ENCODE measurements at regions not wholly inside any gene's neighbourhood (a gene's known extent, or its start where the extent isn't known, plus 50 kb on each side); places are given as distances from the start of the nearest gene placed in this dataset.

DNA sequence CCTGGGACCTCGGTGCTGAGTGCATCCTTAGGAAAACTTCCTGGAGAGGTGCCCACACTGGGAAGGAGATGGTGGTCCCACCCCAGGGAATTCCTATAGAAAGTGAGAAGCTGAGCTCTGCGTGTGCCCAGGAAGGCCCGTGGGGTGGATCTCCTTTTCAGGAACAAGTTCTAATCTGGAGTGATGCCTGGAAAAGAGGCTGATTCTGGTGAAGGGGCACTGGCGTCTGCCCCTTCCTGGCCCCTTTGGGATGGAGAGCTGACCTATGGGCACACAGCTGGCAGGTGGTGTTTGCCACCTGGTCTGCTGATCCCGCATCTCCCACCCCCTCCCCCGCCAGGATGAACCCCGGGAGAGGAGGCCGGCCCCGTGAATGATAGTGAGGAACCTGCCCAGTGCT is 142.0 kb upstream of the RTL1 start:
- no peak for DNase-seq (ENCODE audit: low spot score)

DNA sequence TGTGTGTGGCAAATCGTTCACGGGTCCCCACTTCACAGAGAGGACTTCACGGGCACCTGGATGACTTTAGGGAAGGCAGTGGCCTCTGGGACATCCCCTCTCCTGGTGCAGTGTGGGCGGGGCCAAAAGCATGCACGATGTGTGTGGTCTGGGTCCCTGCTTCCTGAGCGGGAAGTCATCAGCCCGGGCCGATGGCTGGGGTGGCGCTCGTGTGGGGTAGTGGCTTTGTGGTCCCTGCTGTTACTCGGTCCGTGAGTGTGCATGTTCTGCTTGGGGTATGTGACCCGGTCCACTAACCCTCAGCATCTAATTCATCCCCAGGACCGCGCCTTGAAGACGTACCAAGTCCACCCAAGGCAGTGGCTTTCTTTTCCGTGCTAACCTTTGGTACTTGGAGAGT is 142.5 kb upstream of the RTL1 start:
- DNase-seq (ENCODE audit: low spot score) = no peak

DNA sequence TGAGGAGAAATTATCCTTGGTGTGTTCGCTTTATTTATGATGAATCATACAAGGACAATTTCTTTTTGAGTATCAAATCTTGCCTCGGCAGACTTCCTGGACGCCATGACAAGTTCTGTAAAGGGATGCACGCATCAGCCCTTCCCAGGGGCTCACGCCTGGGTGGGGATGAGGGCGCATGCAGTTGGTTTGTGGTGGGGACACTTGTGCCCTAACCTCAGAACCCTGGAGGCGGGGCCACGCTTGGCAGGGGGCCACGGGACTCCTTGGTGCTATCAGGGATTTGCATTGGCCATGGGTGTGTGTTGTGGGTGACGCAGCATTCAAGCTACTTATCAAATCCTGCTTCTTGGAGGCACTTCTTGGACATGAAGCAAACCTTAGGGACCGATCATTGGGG is 143.8 kb upstream of the RTL1 start:
- no peak for DNase-seq (ENCODE audit: low spot score)

DNA sequence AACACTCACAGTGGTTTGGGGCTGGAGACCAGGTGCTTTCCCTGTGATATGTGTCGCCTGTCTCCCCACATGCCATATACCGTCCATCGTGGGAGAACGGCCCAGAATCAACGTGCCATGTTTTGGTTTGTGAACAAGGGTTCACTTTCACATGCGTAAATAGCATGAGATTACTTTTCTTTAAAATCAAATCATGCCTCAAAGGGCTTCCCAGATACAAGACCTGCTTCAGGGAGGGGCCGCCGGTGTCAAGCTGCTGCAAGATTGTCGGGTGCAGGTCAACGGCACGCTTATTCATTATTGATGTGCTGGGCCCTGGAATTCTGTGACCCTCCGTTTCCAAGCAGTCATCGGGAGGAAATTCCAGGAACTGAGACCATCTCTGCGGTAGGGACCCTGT is 145.2 kb upstream of the RTL1 start:
- no peak for DNase-seq (ENCODE audit: low spot score)

DNA sequence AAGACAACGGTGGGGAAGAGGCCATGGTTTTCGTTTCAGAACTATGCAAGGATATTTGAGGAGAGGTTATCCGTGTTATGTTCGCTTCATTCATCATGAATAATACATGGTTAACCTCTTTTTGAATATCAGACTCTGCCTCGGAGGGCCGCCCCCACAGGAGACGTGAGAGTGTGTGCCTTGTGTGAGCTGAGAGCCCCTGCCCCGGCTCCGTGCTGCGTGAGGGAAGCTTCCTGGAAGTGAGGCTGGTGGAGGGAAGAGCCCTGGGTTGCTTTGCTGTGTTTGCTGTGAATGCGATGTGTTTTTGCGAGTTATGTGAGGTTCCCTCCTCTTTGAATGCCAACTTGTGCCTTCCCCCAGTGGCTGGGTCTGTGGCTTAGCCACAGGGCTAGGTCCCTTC is 146.0 kb upstream of the RTL1 start:
- no peak for DNase-seq (ENCODE audit: low spot score)

DNA sequence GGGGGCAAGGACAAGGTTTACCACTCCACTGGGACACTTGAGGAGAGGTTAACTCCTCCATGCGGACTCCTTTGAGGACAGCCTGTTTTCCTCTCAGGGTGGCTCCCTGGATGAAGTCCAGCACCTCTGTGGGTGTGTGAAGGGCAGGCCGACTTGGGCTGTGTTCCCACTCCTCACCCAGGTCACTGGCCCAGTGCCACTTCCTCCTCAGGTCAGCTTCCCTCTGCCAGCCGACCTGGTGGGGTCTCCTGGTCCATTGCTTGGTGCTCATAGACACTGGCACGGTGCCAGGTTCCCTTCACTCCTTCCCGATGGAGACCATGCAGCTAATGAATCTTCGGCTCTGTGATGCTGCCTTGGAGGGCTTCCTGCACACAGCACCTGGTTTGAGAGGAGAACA is 146.4 kb upstream of the RTL1 start:
- DNase-seq (ENCODE audit: low spot score) = no peak

DNA sequence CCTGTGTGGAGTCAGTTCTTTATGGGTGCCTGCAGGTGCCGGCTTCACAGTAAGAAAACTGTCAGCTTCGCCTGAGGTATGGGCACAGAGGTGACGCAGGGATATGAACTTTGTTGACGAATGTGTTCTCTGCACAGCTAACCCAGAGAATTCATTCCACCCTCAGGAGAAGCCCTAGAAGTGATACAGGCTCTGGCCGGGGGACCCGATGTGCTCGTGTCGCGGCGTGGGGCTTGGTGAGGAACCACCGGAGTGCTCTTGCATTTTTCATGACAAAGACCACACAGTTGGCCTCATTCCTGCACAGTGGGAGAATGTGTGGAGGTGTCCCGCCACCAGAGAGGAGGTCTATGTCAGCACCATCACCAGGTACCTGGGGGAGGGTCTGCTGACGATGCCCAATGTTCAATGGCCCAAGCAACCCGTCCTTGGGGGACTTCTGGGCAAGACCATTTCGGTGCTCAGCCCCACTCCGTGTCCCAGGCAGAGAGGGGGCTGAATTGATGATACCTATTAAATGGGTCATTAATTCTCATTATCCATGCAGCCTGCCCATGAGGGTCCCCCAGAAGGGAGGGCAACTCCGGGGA is 147.5 kb upstream of the RTL1 start:
- no peak for DNase-seq (ENCODE audit: low spot score)

DNA sequence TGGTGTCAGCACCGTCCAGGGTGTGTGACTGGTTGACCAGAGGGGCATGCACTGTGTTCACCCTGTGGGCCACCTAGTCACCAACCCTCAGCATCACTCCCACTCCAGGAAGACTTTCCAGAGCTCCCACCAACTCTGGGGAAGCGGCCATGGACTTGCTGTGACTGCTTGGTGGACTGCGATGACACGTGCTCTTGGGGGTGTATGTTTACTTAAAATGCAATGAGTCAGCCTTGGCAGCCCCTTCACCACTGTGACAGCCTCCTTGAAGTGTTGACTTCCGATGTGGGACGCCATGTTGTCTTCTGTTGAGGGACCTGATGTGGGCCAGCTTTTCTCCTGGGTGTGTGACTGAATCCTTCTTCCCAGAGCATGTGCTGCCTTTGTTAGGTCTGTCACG is 151.1 kb upstream of the RTL1 start:
- DNase-seq (ENCODE audit: low spot score) = no peak

DNA sequence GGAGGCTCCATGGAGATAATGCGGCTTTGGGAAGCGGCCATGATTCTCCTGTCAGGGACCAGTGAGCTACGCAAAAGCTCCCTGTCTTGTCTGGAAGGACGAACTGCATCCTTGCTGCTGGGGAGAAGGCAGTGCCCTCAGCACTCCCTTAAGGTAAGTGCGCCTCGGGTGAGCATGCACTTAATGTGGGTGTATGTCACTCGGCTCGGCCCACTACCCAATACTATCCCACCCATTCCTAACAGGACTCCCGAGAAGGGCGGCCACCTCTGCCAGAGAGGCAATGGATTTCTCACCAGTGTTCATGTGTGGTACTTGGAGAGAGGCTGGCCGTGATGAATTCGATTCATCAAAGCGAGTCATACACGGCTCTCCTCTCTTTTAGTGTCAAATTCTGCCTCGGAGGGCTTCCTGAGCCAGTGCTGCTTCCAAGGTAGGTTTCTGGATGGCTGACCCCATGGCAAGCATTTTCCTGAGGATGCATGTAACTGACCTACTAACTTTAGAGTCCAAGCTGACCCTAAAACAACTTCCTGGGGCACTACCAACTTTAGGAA is 151.7 kb upstream of the RTL1 start:
- no peak for DNase-seq (ENCODE audit: low spot score)

DNA sequence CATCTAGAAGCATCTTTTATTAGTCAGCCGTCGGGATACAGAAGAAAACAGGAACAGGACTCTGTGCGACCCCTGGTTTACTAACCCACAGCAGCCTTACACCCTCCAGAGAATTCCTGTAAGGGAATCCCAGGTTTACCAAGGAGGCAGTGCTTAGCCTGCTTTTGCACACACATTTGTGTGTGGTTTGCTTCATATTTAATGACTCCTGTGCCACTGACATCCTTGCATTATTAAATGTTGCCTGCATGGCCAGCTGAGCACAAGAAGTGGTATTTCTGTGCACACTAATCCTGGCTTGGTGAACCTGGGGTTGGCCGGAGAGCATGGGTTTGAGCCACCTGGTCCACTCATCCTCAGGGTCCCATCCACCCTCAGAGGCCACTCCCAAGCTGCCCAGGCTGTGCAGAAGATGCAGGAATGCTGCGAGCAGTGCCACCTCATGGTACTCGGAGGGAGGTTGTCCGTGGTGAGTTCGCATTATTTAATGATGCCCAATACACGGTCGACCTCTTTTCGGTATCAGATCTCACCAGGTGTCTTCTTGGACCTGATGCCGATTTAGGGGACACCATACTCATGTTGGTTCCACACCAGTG is 152.4 kb upstream of the RTL1 start:
- DNase-seq (ENCODE audit: low spot score) = no peak

DNA sequence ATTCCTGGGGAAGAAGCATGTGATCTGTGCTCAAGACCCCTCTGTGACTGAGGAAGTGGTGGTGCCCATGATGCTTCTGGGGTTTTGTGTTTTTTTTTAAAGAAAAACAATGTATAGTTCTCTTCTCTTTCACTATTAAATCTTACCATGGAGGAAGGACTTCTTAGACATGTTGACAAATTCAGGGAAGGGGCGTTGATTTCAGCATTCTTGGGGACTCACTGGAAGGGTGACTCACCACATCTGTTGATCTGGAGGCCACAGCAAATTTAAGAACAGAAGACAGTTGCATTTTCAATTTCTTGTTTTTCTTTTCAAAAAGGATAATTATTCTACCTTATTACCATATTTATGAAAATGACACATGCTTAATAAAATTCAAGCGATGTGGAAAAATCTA is 152.9 kb upstream of the RTL1 start:
- DNase-seq (ENCODE audit: low spot score) = no peak

DNA sequence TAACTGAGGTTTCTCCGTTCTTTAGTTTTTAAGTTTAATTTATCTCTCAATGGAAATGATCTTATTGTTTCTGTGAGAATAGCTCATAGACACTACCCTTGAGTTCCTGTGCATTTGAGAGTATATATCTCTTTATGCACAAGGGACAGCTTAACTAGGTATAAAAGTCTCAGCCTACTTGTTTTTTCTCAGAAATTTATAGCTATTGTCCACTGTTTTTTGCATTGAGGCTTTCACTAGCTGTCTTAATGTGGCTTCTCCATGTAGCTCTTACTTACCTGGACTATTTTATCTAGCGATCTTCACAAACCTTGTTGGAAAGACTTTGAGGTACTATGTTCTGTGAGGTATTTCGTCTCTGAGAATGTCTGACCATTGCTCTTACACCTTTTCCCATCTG is 153.9 kb upstream of the RTL1 start:
- no peak for DNase-seq (ENCODE audit: low spot score)

DNA sequence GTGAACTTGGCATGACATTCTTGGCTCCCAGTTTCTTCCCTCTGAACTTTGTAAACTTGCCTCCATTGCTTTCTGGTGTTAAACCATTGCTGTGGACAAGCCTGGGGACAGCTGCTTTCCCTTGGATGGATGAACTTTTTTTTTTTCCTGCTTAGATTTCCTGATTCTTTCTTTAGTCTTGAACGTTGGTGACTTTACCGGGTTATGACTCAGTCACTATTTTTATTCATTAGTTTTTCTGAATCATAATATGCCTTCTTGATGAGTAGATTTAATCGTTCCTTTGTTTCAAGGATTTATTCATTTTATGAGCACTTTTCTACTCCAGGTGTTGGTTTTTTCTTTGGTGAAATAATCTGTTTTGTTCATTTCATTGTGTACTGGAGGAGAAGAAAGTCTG is 155.0 kb upstream of the RTL1 start:
- no peak for DNase-seq (ENCODE audit: low spot score)

DNA sequence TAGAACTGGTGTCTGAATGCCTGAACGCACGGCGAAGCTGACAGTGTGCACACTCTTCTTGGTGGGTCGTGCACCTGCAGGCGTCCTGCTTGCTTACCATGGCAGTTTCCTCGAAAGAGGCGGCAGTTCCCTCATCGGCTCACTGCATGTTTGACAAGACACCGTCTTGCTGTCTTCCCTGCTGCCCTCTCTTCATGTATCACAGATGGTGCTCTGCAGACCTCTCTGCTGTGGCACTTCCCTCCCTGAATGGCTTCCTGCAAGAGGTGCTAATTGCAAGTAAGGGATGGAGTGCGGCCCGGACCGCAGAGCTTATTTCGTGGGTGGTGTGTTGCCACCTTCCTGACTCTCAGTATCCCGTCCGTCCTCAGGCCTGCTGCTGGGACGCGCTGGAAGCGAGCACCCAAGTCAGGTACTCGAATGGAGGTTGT is 156.7 kb upstream of the RTL1 start:
- DNase-seq (ENCODE audit: low spot score) = no peak

DNA sequence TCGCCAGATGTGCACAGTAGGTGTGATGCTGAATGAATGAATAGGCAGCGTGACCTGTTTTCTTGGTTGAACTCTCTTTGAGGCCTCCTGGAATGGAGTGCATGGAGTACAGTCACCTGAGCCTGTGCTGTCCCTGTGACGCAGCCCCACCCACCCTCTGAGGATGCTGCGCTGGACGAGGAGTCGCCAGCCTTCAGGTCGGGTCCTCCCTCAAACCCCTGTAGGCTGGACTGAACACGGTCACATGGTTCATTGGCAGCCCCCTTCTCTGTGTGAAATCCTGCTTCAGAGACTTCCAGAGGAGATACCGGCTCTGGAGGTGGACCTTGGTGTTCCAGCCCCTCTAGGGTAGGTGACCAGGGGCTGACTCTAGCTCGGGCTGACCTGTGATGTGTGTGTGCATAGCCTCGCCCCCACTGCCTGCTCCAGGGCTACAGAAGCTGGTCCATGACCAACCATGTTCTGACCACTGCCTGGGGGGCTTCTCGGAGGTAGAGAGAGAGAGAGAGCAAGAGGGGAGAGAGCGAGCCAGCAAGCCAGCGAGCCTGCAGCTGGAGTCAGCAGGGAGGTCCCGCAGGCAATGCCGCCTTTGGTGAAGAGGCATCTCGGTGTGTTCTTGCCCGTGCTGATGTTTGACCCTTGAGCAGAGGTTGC is 158.0 kb upstream of the RTL1 start:
- DNase-seq (ENCODE audit: low spot score) = no peak

DNA sequence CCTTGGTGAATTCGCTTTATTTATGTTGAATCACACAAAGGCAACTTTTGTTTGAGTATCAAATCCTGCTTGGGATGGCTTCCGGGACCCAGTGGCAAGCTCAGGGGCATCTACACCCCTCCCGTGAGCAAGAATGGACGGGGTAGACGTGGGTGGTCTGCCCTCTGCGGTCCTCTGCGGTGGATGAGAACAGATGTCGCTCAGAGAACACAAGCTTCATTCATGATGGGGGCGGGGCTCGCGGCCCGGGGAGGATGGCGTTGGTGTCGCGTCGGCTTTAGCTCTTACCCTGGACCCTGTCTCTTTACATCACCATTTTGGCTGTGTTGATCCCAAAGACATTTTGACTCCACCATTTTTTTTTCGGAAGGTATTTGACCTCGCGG is 158.5 kb upstream of the RTL1 start:
- no peak for DNase-seq (ENCODE audit: low spot score)

DNA sequence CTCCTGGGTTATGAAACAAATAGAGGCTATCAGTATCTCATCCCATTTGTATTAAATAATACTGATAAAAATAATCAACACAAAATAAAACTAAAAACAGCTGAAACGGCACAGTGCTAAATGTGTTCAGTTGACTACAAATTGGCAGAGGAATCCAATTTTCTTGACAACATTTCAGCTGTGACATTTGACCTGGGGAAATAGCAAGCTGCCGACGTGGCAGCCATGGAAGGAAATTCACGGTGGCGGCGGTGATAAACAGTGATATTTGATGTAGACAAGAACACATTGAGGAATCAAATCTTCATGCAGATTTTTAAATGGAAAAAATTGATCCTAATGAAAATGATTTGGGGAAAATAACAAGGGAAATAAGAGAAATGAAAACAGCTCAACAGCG is 159.1 kb upstream of the RTL1 start:
- DNase-seq (ENCODE audit: low spot score) = no peak

DNA sequence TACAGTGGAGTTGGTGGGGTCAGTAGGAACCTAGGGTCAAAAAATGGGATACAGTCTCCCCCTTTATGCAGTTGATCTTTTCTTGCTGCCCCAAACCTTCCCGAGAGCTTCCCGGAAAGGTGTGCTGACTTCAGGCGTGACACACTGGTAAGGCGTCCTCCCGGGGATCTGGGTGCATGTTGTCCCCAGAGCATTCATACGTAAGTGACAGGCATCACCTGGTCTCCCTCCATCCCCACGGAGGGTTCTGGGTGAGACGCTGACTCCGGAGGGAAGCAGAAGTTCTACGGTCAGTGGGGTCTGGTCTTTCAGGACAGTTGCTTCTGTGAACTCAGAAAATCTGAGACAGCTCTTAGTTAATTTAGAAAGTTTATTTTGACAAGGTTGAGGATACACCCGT is 159.6 kb upstream of the RTL1 start:
- DNase-seq (ENCODE audit: low spot score) = no peak

DNA sequence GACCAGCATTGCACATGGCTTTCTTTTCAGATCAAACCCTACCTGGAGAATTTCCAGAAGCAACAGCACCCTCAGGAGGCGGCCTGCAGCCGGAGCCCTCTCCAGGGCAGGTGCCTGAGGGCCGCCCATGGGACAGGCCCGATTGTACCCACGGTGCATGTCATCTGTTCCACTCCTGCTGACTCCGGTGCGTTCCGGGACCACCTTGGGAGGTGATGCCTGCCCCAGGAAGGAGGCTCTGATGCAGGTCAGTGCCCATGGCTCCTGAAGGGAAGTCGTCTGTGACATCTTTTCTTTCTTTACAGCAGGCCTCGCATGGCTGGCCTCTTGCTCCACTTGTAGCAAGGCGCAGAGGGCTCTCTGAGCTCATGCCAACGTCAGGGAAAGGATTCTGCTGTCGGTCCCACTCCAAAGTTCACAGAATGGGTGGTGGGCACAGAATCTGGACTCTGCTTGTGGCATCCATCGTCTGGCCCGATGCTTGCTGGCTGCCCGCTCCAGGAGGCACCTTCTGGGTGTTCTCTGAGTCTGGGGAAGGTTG is 160.7 kb upstream of the RTL1 start:
- DNase-seq (ENCODE audit: low spot score) = no peak

DNA sequence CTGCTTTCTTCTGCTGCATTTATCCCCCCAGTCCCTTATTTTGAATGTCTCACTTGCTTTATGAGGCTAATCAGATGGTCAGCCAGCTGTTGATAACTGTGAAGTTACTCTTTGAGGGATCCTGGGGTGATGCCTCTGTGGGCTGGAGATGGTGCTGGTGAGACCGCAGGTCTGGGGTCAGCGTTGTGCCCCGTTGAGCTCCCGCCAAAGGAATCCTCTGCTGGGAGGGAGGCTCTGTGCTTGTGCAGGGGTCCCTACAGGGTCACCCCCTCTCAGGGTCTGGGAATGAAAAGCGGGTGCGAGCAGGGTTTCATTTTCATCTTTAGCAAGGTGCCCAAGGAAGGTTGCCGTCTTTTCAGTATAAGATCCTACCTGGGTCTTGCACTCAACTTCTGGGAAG is 161.2 kb upstream of the RTL1 start:
- no peak for DNase-seq (ENCODE audit: low spot score)

DNA sequence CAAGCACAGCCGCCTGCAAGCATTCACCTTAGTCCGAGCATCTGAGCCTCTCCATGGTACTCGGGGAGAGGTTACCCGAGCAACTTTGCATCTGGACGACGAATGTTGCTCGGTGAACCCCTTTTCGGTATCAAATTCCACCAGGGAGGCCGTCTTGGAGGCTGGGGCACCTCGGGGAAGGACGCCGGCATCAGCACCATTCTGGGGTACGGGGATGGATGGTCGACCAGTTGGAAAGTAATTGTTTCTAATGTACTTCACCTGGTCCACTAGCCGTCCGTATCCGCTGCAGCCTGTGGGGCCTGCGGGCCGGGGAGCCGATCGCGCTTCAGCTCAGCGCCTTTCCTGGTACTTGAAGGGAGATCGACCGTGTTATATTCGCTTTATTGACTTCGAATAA is 161.7 kb upstream of the RTL1 start:
- DNase-seq (ENCODE audit: low spot score) = no peak

DNA sequence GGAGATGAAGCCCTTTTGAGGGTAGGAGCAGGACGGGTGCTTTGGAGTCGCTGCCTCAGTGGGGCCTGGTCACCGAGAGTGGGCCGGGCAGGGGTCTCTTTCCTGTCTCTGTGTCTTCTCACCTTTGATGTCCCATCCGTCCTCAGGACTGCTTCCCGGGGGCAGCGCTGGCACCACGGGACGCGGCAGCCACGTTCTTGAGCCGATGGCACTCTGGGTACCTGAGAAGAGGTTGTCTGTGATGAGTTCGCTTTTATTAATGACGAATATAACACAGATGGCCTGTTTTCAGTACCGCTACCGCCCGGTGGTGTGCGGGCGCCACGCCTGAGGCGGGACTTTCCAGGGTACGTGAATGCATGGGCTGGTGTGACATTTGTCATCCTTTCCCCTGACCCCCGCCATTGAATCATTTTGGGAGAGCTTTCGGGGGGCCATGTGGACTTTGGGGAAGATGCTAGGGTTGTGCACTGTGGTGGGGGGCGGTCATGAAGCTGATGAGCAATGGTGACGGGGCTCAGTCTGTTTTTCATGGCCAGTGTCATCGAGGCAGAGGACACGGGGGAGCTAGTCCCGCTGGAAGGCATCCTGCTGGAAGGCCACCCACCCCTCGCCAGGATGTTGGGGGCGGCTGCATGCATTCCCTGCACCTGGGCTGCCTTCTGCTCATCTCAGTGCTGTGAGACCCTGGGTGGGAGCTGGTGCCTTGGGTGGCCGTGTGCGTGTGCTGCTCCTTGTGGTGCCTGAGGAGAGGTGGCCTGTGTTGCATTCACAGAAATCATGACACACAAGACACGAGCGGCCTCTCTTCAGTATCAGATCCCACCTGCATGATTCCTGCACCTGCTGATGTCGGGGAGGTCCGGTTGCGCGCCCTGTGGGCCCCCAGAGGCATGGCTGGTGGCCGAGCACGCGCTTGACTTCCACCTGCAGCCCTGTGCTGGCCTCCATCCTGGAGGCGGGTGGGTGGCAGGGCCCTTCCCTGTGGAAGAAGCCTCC is 162.5 kb upstream of the RTL1 start:
- DNase-seq (ENCODE audit: low spot score) = no peak

All from iPS-NIHi11 (cell line).